ENCODE measurements at regions not wholly inside any gene's neighbourhood (a gene's known extent, or its start where the extent isn't known, plus 50 kb on each side); places are given as distances from the start of the nearest gene placed in this dataset.

DNA sequence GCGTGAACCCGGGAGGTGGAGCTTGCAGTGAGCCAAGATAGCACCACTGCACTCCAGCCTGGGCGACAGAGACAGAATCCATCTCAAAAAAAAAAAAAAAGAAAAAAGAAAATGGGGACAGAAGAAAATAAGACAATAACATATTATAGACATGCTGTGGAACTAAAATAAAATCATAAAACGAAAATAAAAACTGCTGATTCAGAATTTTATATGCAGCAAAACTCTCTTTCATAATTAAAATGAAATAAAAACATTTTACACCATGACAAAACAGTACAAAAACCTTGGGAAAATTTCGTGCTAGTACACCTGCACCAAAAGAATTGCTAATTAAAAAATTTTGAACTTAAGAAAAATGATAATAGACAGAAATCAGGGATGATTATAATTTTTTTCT, 2245.1 kb downstream of the PCDH9 start:
- H3K4me2 ChIP-seq (ENCODE audit: low read length): no peak overlapping the region
- POLR2A ChIA-PET: no interaction called here
- intact Hi-C loops (cut with micrococcal nuclease): no loop called here
- no peak overlapping the region for H2AFZ ChIP-seq (ENCODE audit: low read depth, low read length, poor library complexity, severe bottlenecking)
- BruUV-seq (replicated peaks): no TSS peak
- no peaks in the 10 kb centered on the region for H3K27me3 ChIP-seq (ENCODE audit: insufficient read depth, low read length)
- no peaks in the 10 kb centered on the region for H3K36me3 ChIP-seq (ENCODE audit: control insufficient read depth in 1 of 2, insufficient read depth in 2 of 2, low read length in 2 of 2)
- CTCF ChIA-PET: no interaction called here
- no peaks in the 10 kb centered on the region for H3K9me2 ChIP-seq (ENCODE audit: insufficient read depth)
- no peak for TF ChIP-seq ZNF274 (IDR thresholded peaks at IDR 0.05; ENCODE audit: low read depth, low read length)
- no peak for TF ChIP-seq RAD21 (IDR thresholded peaks at IDR 0.05; ENCODE audit: low read depth)
- TF ChIP-seq, protein P1, sequence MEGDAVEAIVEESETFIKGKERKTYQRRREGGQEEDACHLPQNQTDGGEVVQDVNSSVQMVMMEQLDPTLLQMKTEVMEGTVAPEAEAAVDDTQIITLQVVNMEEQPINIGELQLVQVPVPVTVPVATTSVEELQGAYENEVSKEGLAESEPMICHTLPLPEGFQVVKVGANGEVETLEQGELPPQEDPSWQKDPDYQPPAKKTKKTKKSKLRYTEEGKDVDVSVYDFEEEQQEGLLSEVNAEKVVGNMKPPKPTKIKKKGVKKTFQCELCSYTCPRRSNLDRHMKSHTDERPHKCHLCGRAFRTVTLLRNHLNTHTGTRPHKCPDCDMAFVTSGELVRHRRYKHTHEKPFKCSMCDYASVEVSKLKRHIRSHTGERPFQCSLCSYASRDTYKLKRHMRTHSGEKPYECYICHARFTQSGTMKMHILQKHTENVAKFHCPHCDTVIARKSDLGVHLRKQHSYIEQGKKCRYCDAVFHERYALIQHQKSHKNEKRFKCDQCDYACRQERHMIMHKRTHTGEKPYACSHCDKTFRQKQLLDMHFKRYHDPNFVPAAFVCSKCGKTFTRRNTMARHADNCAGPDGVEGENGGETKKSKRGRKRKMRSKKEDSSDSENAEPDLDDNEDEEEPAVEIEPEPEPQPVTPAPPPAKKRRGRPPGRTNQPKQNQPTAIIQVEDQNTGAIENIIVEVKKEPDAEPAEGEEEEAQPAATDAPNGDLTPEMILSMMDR (IDR thresholded peaks at IDR 0.05 in 2 of 3, conservative IDR thresholded peaks at IDR 0.05 in 1 of 3; ENCODE audit: borderline replicate concordance in 1 of 3, insufficient read depth in 1 of 3, low read depth in 2 of 3, low read length in 2 of 3): no peak
- no peak for TF ChIP-seq JUND (IDR thresholded peaks at IDR 0.05)
- TF ChIP-seq CEBPB (IDR thresholded peaks at IDR 0.05; ENCODE audit: low read depth): no peak
- TF ChIP-seq EZH2phosphoT487 (IDR thresholded peaks at IDR 0.05; ENCODE audit: borderline replicate concordance): no peak
- no peak for TF ChIP-seq POLR2A (IDR thresholded peaks at IDR 0.05; ENCODE audit: borderline replicate concordance, extremely low read depth, insufficient read depth, insufficient read length)
- TF ChIP-seq, protein P2, sequence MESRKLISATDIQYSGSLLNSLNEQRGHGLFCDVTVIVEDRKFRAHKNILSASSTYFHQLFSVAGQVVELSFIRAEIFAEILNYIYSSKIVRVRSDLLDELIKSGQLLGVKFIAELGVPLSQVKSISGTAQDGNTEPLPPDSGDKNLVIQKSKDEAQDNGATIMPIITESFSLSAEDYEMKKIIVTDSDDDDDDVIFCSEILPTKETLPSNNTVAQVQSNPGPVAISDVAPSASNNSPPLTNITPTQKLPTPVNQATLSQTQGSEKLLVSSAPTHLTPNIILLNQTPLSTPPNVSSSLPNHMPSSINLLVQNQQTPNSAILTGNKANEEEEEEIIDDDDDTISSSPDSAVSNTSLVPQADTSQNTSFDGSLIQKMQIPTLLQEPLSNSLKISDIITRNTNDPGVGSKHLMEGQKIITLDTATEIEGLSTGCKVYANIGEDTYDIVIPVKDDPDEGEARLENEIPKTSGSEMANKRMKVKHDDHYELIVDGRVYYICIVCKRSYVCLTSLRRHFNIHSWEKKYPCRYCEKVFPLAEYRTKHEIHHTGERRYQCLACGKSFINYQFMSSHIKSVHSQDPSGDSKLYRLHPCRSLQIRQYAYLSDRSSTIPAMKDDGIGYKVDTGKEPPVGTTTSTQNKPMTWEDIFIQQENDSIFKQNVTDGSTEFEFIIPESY (IDR thresholded peaks at IDR 0.05; ENCODE audit: extremely low read depth, insufficient replicate concordance, low read length): no peak
- no peak for TF ChIP-seq ZFX (IDR thresholded peaks at IDR 0.05)
- TF ChIP-seq TCF7L2 (IDR thresholded peaks at IDR 0.05; ENCODE audit: borderline replicate concordance, extremely low read depth, insufficient read depth, insufficient read length): no peak
- DNase-seq (ENCODE audit: low read depth, low spot score) (no peak), ATAC-seq (no peak)
- no peak overlapping the region for H3K27ac ChIP-seq (ENCODE audit: low read depth, low read length)
- RAD21 ChIA-PET (ENCODE audit: low non-redundant PET in 1 of 2, low total read pairs in 2 of 2, uncharacterized antibody in 2 of 2, unreplicated experiment in 2 of 2): no interaction called here
- H4K20me1 ChIP-seq (ENCODE audit: insufficient read depth): no peaks in the 10 kb centered on the region
- H3K4me1 ChIP-seq (ENCODE audit: control insufficient read depth in 1 of 2, insufficient read depth in 2 of 2, low read length in 2 of 2): no peaks in the 10 kb centered on the region
- no peak overlapping the region for H3K9ac ChIP-seq (ENCODE audit: low read length)
- no peaks in the 10 kb centered on the region for H3K9me3 ChIP-seq (ENCODE audit: control insufficient read depth in 1 of 2, insufficient read depth in 1 of 2, low read depth in 1 of 2, low read length in 2 of 2)
- H3K79me2 ChIP-seq (ENCODE audit: insufficient read depth, low read length): no peaks in the 10 kb centered on the region
- no peak overlapping the region for H3K4me3 ChIP-seq (replicated peaks in 1 of 2; ENCODE audit: low read depth in 1 of 2, low read length in 2 of 2)

Data from HCT116 (cell line).